HEK293 (cell line): ENCODE measurements at regions not wholly inside any gene's neighbourhood (a gene's known extent, or its start where the extent isn't known, plus 50 kb on each side); places are given as distances from the start of the nearest gene placed in this dataset.
"Not testable (repeated sequence)": the region's sequence is repeated elsewhere in the genome, so short reads cannot be mapped to it uniquely, and the experiment has no call there.

ENCODE experiments used
- TSHZ1 ChIP-seq: fragments of 450-650 bp; formaldehyde crosslinking; IDR thresholded peaks from 2 replicates; pipeline ENCODE4 v1.5.1; 2016; ENCODE audit warnings: missing biosample characterization, missing genetic modification characterization, borderline replicate concordance
- ZBTB49 ChIP-seq: fragments of 450-650 bp; formaldehyde crosslinking; IDR thresholded peaks from 2 replicates; pipeline ENCODE4 v1.5.1; 2016; ENCODE audit warnings: missing biosample characterization, missing genetic modification characterization, low read depth
- ZNF274 ChIP-seq, 2 experiments: fragments of 200-500 bp in 1 of 2; fragments of 450-650 bp in 1 of 2; sonication (Bioruptor generic) in 1 of 2; formaldehyde crosslinking in 1 of 2; IDR thresholded peaks; 2 replicates each; pipeline versions ENCODE4 v1.5.1 to v1.6.1; 2014 to 2016; ENCODE audit warnings: borderline replicate concordance in 1 of 2, inconsistent platforms in 1 of 2, low read length in 1 of 2, missing biosample characterization in 1 of 2, missing genetic modification characterization in 1 of 2
- ZNF416 ChIP-seq: fragments of 450-650 bp; formaldehyde crosslinking; IDR thresholded peaks from 2 replicates; pipeline ENCODE4 v1.5.1; 2016; ENCODE audit warnings: missing biosample characterization, missing genetic modification characterization
- ZNF501 ChIP-seq: fragments of 450-650 bp; formaldehyde crosslinking; IDR thresholded peaks from 2 replicates; pipeline ENCODE4 v1.5.1; 2016; ENCODE audit warnings: missing biosample characterization, missing genetic modification characterization
- ZNF645 ChIP-seq: fragments of 450-650 bp; formaldehyde crosslinking; IDR thresholded peaks from 2 replicates; pipeline ENCODE4; 2016; ENCODE audit warnings: missing biosample characterization, missing genetic modification characterization

- not testable (repeated sequence) for TF ChIP-seq ZNF501; ZNF645; ZNF416 (tag by site-specific recombination); TSHZ1 (tag by site-specific recombination); ZBTB49 (tag by site-specific recombination); ZNF274 (IDR thresholded peaks at IDR 0.05; ENCODE audit: low read length); ZNF274 (tag by site-specific recombination; IDR thresholded peaks at IDR 0.05; ENCODE audit: borderline replicate concordance)
Measured at GRCh38 chrX:30149206-30149605, 66.2 kb upstream of the MAGEB2 start.
